GM21447 (cell line): ENCODE measurements at regions not wholly inside any gene's neighbourhood (a gene's known extent, or its start where the extent isn't known, plus 50 kb on each side); places are given as distances from the start of the nearest gene placed in this dataset.
"Not testable (repeated sequence)": the region's sequence is repeated elsewhere in the genome, so short reads cannot be mapped to it uniquely, and the experiment has no call there.

Source experiments
- ATAC-seq: cut with Tn5 transposase; IDR thresholded peaks from one replicate; pipeline ENCODE4 v1.9.1; 2021; ENCODE audit not compliant: unreplicated experiment

GRCh38 chr18:47729356-47729755, 201.1 kb downstream of the SMAD2 start:
- no peak for ATAC-seq

GRCh38 chr18:47728921-47729320, 201.5 kb downstream of the SMAD2 start:
- ATAC-seq, result no peak

GRCh38 chr18:47727409-47727808, 203.1 kb downstream of the SMAD2 start:
- ATAC-seq, result no peak

- no peak for ATAC-seq
Measured at GRCh38 chr18:47726550-47726949, 203.9 kb downstream of the SMAD2 start.

- no peak for ATAC-seq
Measured at GRCh38 chr18:47725656-47726055, 204.8 kb downstream of the SMAD2 start.

- no peak for ATAC-seq
Measured at GRCh38 chr18:47724186-47724975, 206.1 kb downstream of the SMAD2 start.

GRCh38 chr18:47721876-47722275, 208.6 kb downstream of the SMAD2 start:
- ATAC-seq, result no peak

GRCh38 chr18:47720741-47721140, 209.7 kb downstream of the SMAD2 start:
- ATAC-seq, result no peak

GRCh38 chr18:47719096-47719780, 211.2 kb downstream of the SMAD2 start:
- no peak for ATAC-seq

GRCh38 chr18:47718646-47719045, 211.8 kb downstream of the SMAD2 start:
- ATAC-seq, result no peak

- ATAC-seq, result no peak
Measured at GRCh38 chr18:47717257-47717656, 213.2 kb downstream of the SMAD2 start.

- ATAC-seq, result no peak
Measured at GRCh38 chr18:47716632-47717185, 213.8 kb downstream of the SMAD2 start.

- no peak for ATAC-seq
Measured at GRCh38 chr18:47710451-47710850, 220.0 kb downstream of the SMAD2 start.

- ATAC-seq, result no peak
Measured at GRCh38 chr18:47709556-47709955, 220.9 kb downstream of the SMAD2 start.

GRCh38 chr18:47708206-47708605, 222.3 kb downstream of the SMAD2 start:
- ATAC-seq, result no peak

- ATAC-seq, result no peak
Measured at GRCh38 chr18:47701134-47701533, 229.3 kb downstream of the SMAD2 start.

GRCh38 chr18:47696870-47697269, 233.6 kb downstream of the SMAD2 start:
- no peak for ATAC-seq

GRCh38 chr18:47691611-47692010, 238.8 kb downstream of the SMAD2 start:
- ATAC-seq, result no peak

- ATAC-seq, result not testable (repeated sequence)
Measured at GRCh38 chr18:47690778-47691177, 239.7 kb downstream of the SMAD2 start.

GRCh38 chr18:47689371-47689770, 241.1 kb downstream of the SMAD2 start:
- ATAC-seq, result no peak

- ATAC-seq, result no peak
Measured at GRCh38 chr18:47686806-47687205, 243.7 kb downstream of the SMAD2 start.

- no peak for ATAC-seq
Measured at GRCh38 chr18:47683774-47684173, 246.7 kb downstream of the SMAD2 start.
